Immature natural killer cell (primary cell): ENCODE measurements at regions not wholly inside any gene's neighbourhood (a gene's known extent, or its start where the extent isn't known, plus 50 kb on each side); places are given as distances from the start of the nearest gene placed in this dataset.

ENCODE experiments used
- DNase-seq, 3 donors: peaks; one replicate each; pipeline ENCODE4 v3.0.0; 2022; ENCODE audit warnings: mixed read lengths in 1 of 3
- H3K27ac Mint-ChIP-seq, 6 donors: one replicate each; pipeline ENCODE4 v1.8.0; 2020; ENCODE audit warnings: mixed read lengths in 6 of 6, mild to moderate bottlenecking in 5 of 6, inconsistent platforms in 4 of 6, moderate library complexity in 3 of 6
- H3K27me3 Mint-ChIP-seq, 3 donors: one replicate each; pipeline ENCODE4 v1.8.0; 2020 to 2021; ENCODE audit warnings: low read depth in 3 of 3, mild to moderate bottlenecking in 3 of 3, mixed read lengths in 3 of 3, moderate library complexity in 3 of 3, inconsistent platforms in 1 of 3
- H3K36me3 Mint-ChIP-seq, 3 donors: one replicate each; pipeline ENCODE4 v1.8.0; 2020; ENCODE audit warnings: mixed read lengths in 3 of 3, inconsistent platforms in 2 of 3, mild to moderate bottlenecking in 2 of 3
- H3K4me1 Mint-ChIP-seq, 2 donors: one replicate each; pipeline ENCODE4 v1.8.0; 2020; ENCODE audit warnings: inconsistent platforms in 2 of 2, mild to moderate bottlenecking in 2 of 2, mixed read lengths in 2 of 2, moderate library complexity in 1 of 2
- H3K4me3 Mint-ChIP-seq, 5 donors: one replicate each; pipeline ENCODE4 v1.8.0; 2020; ENCODE audit warnings: mild to moderate bottlenecking in 5 of 5, mixed read lengths in 5 of 5, inconsistent platforms in 3 of 5, moderate library complexity in 3 of 5
- H3K9me3 Mint-ChIP-seq, 6 donors: one replicate each; pipeline ENCODE4 v1.8.0; 2020; ENCODE audit warnings: mild to moderate bottlenecking in 6 of 6, mixed read lengths in 6 of 6, inconsistent platforms in 4 of 6, moderate library complexity in 3 of 6

DNA sequence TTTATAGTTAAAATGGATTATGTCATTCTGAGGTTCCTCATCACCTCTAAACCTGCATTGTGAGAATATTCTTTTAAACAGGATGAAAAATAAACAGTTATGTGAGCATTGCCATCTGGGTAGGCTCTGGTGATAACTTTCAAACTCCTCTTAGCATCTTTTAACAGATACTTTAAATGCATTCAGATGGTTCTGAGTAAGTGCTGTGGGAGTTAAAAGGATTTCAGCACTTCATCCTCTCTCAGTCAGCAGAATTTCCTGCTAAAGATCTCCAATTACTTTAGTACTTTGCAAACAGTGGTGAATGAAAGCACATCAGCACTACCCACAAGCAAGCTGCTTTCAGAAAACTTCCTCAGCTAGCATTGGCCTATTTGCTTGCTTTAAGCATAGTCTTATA lies 59.3 kb upstream of the TMTC1 start:
- Mint-ChIP-seq H3K36me3 (no peaks in the 10 kb centered on the region), H3K27me3 (no peaks in the 10 kb centered on the region), H3K4me3 (no peak overlapping the region), H3K4me1 (no peaks in the 10 kb centered on the region), H3K9me3 (peaks cover 8 to 41% (median 17%) of the 10 kb centered on the region in 6 donors), H3K27ac (no peak overlapping the region)
- DNase-seq, result no peak

DNA sequence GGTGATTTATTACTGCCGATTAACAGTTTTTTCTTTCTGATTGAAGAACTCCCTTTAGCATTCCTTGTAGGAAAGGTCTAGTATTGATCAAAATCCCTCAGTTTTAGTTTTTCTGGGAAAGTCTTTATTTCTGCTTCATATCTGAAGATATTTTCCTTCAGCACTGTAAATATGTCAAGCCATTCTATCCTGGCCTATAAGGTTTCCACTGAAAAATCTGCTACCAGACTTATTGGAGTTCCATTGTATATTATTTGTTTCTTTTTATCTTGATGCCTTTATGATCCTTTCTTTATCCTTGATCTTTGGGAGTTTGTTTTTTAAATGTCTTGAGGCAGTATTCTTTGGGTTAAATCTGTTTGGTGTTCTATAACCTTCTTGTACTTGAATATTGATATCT lies 55.0 kb upstream of the TMTC1 start:
- H3K36me3 Mint-ChIP-seq, result no peaks in the 10 kb centered on the region
- DNase-seq, result no peak
- H3K27me3 Mint-ChIP-seq, result no peaks in the 10 kb centered on the region
- H3K4me3 Mint-ChIP-seq, result no peak overlapping the region
- H3K4me1 Mint-ChIP-seq, result no peaks in the 10 kb centered on the region
- peaks cover 8 to 52% (median 19%) of the 10 kb centered on the region in 6 donors for H3K9me3 Mint-ChIP-seq
- H3K27ac Mint-ChIP-seq, result no peak overlapping the region
